ENCODE measurements at regions not wholly inside any gene's neighbourhood (a gene's known extent, or its start where the extent isn't known, plus 50 kb on each side); places are given as distances from the start of the nearest gene placed in this dataset.
A peak's percentile ranks its signal among the peaks of the same experiment; 100 is the strongest.

DNA sequence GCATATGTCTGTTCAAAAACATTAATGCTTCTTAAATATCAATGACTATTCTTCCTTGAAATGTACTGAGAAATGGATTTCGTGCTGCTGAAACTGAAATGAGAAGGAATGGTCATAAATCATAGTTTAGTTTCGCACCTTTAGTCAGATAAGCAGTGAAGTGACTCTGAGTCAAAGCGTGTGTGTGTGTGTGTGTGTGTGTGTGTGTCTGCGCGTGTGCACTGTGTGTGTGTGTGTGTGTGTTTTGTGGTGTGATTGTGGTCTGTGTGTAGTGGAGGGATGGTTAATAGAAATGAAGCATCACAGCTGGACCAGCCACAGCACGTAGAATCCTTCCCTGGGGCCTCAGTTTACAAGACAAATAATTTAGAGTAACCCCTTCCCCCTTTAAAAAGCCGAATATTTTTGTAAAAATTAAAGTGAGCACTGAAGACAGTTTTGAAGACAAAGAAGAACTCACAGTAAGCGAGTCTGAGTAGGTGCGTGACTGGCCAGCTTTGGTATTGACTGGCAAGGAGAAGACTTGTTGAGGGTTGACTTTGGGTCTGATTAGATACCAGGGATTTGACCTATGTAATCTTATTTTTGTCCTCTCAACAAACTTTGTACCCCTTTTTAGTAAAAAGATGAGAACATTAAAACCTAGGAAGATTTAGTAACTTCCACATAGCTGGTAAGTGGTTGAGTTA, 202.0 kb upstream of the IL12A start:
- Histone ChIP-seq H2AFZ (no peak overlapping the region), H3K27me3 (ENCODE audit: control insufficient read depth, insufficient read depth, low read length) (no peaks in the 10 kb centered on the region), H3K4me1 (peaks cover 15% of the 10 kb centered on the region), H3K9me3 (ENCODE audit: control insufficient read depth, low read length) (no peaks in the 10 kb centered on the region), H3K9ac (no peak overlapping the region), H3K4me3 (ENCODE audit: low read depth, low read length) (no peak overlapping the region), H3K4me2 (ENCODE audit: low read length) (peak overlapping the region; percentile 14), H3K79me2 (no peaks in the 10 kb centered on the region), H3K36me3 (ENCODE audit: control insufficient read depth, insufficient read depth, low read length) (no peaks in the 10 kb centered on the region), H3K27ac (no peak overlapping the region)
- TF ChIP-seq, protein P1, sequence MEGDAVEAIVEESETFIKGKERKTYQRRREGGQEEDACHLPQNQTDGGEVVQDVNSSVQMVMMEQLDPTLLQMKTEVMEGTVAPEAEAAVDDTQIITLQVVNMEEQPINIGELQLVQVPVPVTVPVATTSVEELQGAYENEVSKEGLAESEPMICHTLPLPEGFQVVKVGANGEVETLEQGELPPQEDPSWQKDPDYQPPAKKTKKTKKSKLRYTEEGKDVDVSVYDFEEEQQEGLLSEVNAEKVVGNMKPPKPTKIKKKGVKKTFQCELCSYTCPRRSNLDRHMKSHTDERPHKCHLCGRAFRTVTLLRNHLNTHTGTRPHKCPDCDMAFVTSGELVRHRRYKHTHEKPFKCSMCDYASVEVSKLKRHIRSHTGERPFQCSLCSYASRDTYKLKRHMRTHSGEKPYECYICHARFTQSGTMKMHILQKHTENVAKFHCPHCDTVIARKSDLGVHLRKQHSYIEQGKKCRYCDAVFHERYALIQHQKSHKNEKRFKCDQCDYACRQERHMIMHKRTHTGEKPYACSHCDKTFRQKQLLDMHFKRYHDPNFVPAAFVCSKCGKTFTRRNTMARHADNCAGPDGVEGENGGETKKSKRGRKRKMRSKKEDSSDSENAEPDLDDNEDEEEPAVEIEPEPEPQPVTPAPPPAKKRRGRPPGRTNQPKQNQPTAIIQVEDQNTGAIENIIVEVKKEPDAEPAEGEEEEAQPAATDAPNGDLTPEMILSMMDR (IDR thresholded peaks at IDR 0.05) = no peak

GRCh38 chr3:159787178-159787574, 201.5 kb upstream of the IL12A start:
- Histone ChIP-seq H3K9me3 (ENCODE audit: control insufficient read depth, low read length) (no peaks in the 10 kb centered on the region), H3K9ac (no peak overlapping the region), H3K4me1 (peaks cover 15% of the 10 kb centered on the region), H3K4me3 (ENCODE audit: low read depth, low read length) (no peak overlapping the region), H3K27me3 (ENCODE audit: control insufficient read depth, insufficient read depth, low read length) (no peaks in the 10 kb centered on the region), H3K79me2 (no peaks in the 10 kb centered on the region), H3K4me2 (ENCODE audit: low read length) (peak overlapping the region; percentile 14), H3K27ac (no peak overlapping the region), H2AFZ (peak overlapping the region; percentile 45), H3K36me3 (ENCODE audit: control insufficient read depth, insufficient read depth, low read length) (no peaks in the 10 kb centered on the region)
- TF ChIP-seq, protein P1 (IDR thresholded peaks at IDR 0.05) = no peak

GRCh38 chr3:159787794-159788205, 200.8 kb upstream of the IL12A start:
- H3K4me3 ChIP-seq (ENCODE audit: low read depth, low read length) = no peak overlapping the region
- no peak overlapping the region for H3K9ac ChIP-seq
- H3K9me3 ChIP-seq (ENCODE audit: control insufficient read depth, low read length) = no peaks in the 10 kb centered on the region
- H2AFZ ChIP-seq = peak overlapping the region; percentile 45
- peak overlapping the region; percentile 13 for H3K27ac ChIP-seq
- H3K36me3 ChIP-seq (ENCODE audit: control insufficient read depth, insufficient read depth, low read length) = no peaks in the 10 kb centered on the region
- peaks cover 15% of the 10 kb centered on the region for H3K4me1 ChIP-seq
- TF ChIP-seq, protein P1 (IDR thresholded peaks at IDR 0.05) = no peak
- no peaks in the 10 kb centered on the region for H3K79me2 ChIP-seq
- no peaks in the 10 kb centered on the region for H3K27me3 ChIP-seq (ENCODE audit: control insufficient read depth, insufficient read depth, low read length)
- H3K4me2 ChIP-seq (ENCODE audit: low read length) = peak overlapping the region; percentile 0

GRCh38 chr3:159788291-159788690, 200.3 kb upstream of the IL12A start:
- Histone ChIP-seq H3K4me2 (ENCODE audit: low read length) (peak overlapping the region; percentile 0), H3K79me2 (no peaks in the 10 kb centered on the region), H3K27ac (peak overlapping the region; percentile 13), H2AFZ (peak overlapping the region; percentile 45), H3K36me3 (ENCODE audit: control insufficient read depth, insufficient read depth, low read length) (no peaks in the 10 kb centered on the region), H3K27me3 (ENCODE audit: control insufficient read depth, insufficient read depth, low read length) (no peaks in the 10 kb centered on the region), H3K9me3 (ENCODE audit: control insufficient read depth, low read length) (no peaks in the 10 kb centered on the region), H3K4me1 (peaks cover 15% of the 10 kb centered on the region), H3K9ac (no peak overlapping the region), H3K4me3 (ENCODE audit: low read depth, low read length) (no peak overlapping the region)
- TF ChIP-seq, protein P1 (IDR thresholded peaks at IDR 0.05) = no peak

- TF ChIP-seq, protein P1 (IDR thresholded peaks at IDR 0.05) = no peak
- Histone ChIP-seq H3K4me1 (peaks cover 15% of the 10 kb centered on the region), H3K9ac (no peak overlapping the region), H3K4me2 (ENCODE audit: low read length) (no peak overlapping the region), H2AFZ (no peak overlapping the region), H3K4me3 (ENCODE audit: low read depth, low read length) (no peak overlapping the region), H3K27ac (no peak overlapping the region), H3K36me3 (ENCODE audit: control insufficient read depth, insufficient read depth, low read length) (no peaks in the 10 kb centered on the region), H3K9me3 (ENCODE audit: control insufficient read depth, low read length) (no peaks in the 10 kb centered on the region), H3K79me2 (no peaks in the 10 kb centered on the region), H3K27me3 (ENCODE audit: control insufficient read depth, insufficient read depth, low read length) (no peaks in the 10 kb centered on the region)
Measured at GRCh38 chr3:159789017-159789416, 199.6 kb upstream of the IL12A start.

Measured in parathyroid adenoma (tissue), 2 donors.